Cardiac fibroblast (primary cell): ENCODE measurements at regions not wholly inside any gene's neighbourhood (a gene's known extent, or its start where the extent isn't known, plus 50 kb on each side); places are given as distances from the start of the nearest gene placed in this dataset.

Source experiments
- DNase-seq, 2 donors: peaks; one replicate each; pipeline versions ENCODE4 v3.0.0 to v3.0.0-alpha.2; 2010; ENCODE audit warnings: low read depth in 2 of 2
- H3K4me3 ChIP-seq, 2 donors: replicated peaks in 1 of 2; 1 replicate in 1 of 2; 2 replicates in 1 of 2; pipeline ENCODE4 v1.5.1; 2011; ENCODE audit warnings: low read depth in 2 of 2, low read length in 2 of 2, mild to moderate bottlenecking in 2 of 2, moderate library complexity in 1 of 2
- CTCF ChIP-seq: IDR thresholded peaks from one replicate; pipeline ENCODE4 v1.5.1; 2011; ENCODE audit warnings: low read depth, mild to moderate bottlenecking, low read length, inconsistent platforms

- no peak for TF ChIP-seq CTCF
- no peak overlapping the region for H3K4me3 ChIP-seq
- DNase-seq: no peak
These were observed 108.9 kb upstream of the TENM3 start for GRCh38 chr4:182134261-182134660.

GRCh38 chr4:182136201-182136600 is 107.0 kb upstream of the TENM3 start:
- DNase-seq: no peak
- H3K4me3 ChIP-seq: no peak overlapping the region
- no peak for TF ChIP-seq CTCF

GRCh38 chr4:182137343-182137742 is 105.9 kb upstream of the TENM3 start:
- no peak overlapping the region for H3K4me3 ChIP-seq
- no peak for TF ChIP-seq CTCF
- no peak for DNase-seq

- H3K4me3 ChIP-seq: no peak overlapping the region
- DNase-seq: no peak
- TF ChIP-seq CTCF: no peak
These were observed 103.7 kb upstream of the TENM3 start for GRCh38 chr4:182139491-182139890.

- no peak overlapping the region for H3K4me3 ChIP-seq
- no peak for DNase-seq
- no peak for TF ChIP-seq CTCF
These were observed 102.7 kb upstream of the TENM3 start for GRCh38 chr4:182140547-182140946.

GRCh38 chr4:182141061-182141460 is 102.1 kb upstream of the TENM3 start:
- no peak for TF ChIP-seq CTCF
- DNase-seq: no peak
- H3K4me3 ChIP-seq: no peak overlapping the region
